ENCODE measurements at regions not wholly inside any gene's neighbourhood (a gene's known extent, or its start where the extent isn't known, plus 50 kb on each side); places are given as distances from the start of the nearest gene placed in this dataset.

DNA sequence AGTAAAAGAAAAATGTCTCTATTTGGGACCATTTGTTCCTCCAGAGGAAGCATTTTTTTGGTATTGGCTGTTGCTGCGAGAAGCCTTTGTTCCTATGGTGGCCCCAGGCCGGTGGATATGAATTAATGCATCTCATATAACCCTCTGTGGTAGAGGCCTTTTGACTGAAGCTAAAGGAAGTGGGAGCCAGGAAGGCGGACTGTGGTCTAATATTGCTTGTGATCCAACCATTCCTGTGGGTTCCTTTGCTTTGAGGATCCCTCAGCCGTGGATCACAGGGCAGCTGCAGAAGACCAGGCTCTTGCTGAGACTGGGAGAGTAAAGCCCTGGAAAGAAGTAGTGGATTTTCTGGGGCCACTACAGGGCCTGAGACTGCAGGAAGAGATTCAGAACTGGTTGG, 68.3 kb upstream of the NAV2 start (continued):
- TF ChIP-seq, protein P1, sequence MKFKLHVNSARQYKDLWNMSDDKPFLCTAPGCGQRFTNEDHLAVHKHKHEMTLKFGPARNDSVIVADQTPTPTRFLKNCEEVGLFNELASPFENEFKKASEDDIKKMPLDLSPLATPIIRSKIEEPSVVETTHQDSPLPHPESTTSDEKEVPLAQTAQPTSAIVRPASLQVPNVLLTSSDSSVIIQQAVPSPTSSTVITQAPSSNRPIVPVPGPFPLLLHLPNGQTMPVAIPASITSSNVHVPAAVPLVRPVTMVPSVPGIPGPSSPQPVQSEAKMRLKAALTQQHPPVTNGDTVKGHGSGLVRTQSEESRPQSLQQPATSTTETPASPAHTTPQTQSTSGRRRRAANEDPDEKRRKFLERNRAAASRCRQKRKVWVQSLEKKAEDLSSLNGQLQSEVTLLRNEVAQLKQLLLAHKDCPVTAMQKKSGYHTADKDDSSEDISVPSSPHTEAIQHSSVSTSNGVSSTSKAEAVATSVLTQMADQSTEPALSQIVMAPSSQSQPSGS (IDR thresholded peaks at IDR 0.05; ENCODE audit: low read length), result no peak
- TF ChIP-seq HDAC2 (IDR thresholded peaks at IDR 0.05; ENCODE audit: borderline replicate concordance in 1 of 2, low read depth in 2 of 2, low read length in 2 of 2), result no peak
